HG03432 (cell line): ENCODE measurements at regions not wholly inside any gene's neighbourhood (a gene's known extent, or its start where the extent isn't known, plus 50 kb on each side); places are given as distances from the start of the nearest gene placed in this dataset.
"Not testable (repeated sequence)": the region's sequence is repeated elsewhere in the genome, so short reads cannot be mapped to it uniquely, and the experiment has no call there.

ENCODE experiments used
- ATAC-seq: cut with Tn5 transposase; IDR thresholded peaks from one replicate; pipeline ENCODE4 v1.9.1; 2021; ENCODE audit warnings: mild to moderate bottlenecking, moderate library complexity; ENCODE audit not compliant: unreplicated experiment

DNA sequence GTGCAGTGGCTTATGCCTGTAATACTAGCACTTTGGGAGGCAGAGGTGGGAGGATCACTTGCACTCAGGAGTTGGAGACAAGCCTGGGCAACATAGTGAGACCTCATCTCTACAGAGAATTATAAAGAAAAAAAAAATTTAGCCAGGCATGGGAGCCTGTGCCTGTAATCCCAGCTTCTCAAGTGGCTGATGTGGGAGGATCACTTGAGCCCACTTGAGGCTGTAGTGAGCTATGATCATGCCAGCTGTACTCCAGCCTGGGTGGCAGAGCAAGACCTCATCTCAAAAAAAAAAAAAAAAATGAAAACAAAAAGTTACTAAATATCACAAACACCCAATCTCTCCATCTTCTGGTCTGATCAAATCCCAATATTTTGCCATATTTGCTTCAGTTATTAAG, 142.6 kb downstream of the DAZ2 start:
- not testable (repeated sequence) for ATAC-seq

DNA sequence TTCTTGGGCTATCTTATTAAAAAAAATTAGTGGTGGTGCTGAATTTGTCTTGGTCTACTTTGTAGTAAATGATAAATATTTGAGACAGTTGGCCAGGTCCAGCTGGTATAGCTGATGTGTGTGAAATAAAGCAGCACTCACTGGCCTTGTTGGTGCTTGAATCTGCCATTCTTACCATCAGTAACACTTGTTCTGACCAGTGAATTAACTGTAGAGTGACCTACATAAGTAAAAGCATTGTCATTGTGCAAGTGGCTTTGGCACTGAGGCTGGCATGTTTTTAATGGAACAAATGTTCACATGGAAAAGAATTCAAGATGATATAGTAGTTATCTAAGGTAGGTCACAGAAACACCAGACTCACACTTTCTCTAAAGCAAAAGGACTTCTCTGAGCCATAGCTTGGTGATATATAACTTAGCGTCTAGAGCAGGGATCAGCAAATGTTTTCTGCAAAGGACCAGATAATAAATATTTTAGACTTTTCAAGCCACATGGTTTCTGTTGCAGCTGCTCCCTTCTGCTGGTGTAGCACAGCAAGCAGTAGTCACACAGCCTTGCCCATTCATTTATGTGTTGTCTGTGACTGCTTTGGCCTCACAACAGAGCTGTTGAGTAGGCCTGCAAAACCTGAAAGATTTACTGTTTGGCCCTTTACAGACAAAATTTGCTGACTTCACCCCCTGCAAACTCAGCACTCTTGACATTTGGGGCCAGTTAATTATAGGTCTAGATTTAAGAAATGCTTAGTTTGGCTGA, 144.1 kb downstream of the DAZ2 start:
- not testable (repeated sequence) for ATAC-seq

DNA sequence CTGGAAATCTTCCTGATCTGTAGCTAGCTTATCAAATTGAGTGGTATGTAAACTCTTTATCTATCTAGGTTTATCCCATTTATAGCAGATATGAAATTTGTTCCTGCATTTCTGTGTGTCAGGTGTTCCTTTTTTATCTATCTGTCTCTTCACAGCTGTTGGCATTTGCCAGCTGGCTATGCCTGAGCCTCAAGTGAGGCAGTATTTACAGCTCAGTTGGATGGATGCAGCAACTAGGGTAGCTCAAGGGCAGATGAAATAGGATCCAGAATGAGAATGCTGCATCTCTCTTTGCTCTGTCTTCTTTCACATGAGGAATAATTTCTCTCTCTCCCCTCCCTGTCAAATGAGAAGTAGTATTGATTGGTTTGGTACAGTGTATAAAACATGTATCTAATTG, 144.8 kb downstream of the DAZ2 start:
- ATAC-seq = not testable (repeated sequence)

DNA sequence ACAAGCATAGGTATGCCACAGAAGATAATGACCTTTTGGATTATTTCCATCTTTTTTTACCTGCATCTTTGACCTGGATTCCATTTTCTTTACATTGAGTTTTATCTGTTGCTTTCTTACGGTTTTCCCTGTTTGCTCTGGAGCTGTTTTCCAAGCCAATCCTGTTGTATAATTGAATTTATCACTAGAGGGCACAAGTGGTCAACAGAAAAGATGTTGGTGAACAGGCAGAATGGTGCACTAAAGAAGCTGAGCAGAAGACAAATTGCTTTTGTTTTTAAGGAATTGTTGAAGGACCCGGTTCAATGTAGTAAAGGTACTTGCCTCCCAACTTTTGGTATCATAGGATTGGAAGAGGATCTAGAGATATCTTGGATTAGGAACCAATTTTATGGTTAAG, 177.8 kb downstream of the DAZ2 start:
- ATAC-seq = not testable (repeated sequence)

DNA sequence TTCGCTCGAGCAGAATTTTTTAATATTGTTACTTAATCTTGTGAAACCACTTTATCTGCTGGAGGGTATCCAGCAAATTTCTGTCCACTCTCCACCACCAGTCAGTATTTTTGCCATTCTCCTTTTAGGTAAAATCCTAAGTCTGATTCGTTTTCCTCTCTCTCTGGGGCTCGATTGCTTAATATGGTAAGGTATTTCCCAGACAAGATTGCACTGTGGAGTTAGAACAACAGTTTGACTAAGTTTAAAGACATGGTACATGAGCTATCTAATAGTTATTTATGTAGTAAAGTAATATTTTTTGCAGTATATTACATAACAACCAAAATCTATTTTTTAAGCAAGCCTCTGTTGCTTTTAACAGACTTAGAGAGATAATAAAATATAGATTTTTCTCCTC, 181.9 kb downstream of the DAZ2 start:
- ATAC-seq = not testable (repeated sequence)

DNA sequence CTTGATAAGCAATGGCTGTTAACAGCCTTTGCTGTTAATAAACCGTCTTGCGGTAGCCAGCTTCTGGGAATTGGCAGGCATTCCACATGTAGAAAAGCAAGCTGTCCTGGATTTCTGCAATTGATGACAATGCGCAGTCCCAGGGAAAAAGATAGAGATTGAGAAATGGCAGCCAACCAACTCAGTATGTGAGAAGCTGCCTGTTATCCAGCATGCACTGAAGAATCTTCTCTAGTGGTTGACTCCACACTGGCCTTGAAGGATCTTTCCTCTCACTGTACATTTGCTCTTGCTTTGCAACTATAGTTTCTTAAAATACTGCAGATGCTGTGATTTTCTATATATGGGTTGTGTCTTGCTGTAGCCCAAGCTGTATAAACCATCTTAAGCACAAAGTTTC, 182.5 kb downstream of the DAZ2 start:
- ATAC-seq = not testable (repeated sequence)

DNA sequence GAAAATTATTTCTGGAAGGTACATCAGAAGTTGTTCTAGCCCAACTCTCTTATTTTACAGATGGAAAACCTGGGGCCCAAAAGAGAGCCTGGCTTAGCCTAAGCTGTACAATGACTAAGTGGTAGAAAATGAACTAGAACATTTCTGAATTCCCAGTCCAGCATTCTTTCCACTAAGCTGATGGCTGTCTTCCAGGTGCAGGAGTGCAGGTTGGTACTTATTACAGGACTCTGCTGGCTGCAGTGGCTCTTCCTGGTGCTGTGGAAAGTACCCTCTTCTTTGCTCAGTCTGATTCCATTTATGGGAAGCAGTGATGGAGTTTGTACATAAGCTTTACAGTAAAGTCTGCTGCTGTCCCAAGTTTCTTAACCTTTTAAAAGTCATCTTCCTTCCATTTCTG, 196.6 kb downstream of the DAZ2 start:
- not testable (repeated sequence) for ATAC-seq

DNA sequence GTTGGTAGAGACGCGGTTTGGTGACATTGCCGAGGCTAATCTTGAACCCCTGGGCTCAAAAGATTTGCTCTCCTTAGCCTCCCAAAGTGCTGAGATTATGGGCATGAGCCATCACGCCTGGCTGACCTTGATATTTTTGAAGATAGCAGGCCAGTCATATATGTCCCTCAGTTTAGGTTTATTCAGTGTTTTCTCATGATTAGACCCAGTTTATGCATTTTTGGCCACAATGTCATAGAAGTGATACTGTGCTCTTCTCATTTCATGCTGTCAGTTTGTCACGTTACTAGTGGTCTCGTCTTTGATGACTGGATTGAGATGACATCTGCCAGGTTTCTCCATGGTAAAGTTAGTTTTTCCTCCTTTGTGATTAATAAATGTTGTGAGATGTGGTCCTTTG, 209.9 kb downstream of the DAZ2 start:
- ATAC-seq = not testable (repeated sequence)

DNA sequence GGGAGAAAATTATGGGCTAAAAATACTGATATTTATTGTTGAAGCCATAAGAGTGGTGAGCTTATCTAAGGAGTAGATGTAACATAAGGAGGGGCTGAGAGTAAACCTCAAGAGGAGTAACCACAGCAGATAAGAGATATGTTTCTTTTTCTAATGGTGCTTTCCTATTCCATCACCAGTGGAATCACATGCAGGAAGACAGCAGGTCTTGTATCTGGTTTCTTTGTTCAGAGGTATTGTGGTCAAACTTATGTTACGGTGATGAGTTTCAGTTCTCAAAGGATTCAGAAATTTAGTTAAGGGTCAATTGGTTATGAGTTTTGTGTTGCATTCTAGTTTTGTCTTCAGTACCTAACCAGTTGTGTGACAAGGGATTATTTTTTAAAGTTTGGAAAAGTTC, 225.4 kb downstream of the DAZ2 start:
- ATAC-seq = peak; percentile 95

DNA sequence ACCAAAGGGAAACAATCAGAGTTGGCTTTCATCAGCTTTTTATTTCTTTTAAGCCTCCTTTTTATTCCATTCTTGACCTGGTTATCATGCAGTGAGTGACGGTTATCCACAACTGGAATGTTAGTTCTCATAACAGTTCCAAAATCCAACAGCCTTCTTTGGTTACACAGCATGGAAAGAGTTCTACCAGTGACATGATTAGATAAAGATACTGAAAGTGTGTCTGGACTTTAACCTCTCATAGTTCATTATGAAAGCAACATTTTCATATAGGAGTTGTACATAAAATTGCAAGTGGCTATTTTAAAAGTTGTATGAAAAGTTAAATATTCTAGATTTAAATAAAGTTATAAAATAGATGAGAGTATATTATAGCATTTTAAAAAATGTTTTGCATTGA, 225.9 kb downstream of the DAZ2 start:
- peak; percentile 52 for ATAC-seq

DNA sequence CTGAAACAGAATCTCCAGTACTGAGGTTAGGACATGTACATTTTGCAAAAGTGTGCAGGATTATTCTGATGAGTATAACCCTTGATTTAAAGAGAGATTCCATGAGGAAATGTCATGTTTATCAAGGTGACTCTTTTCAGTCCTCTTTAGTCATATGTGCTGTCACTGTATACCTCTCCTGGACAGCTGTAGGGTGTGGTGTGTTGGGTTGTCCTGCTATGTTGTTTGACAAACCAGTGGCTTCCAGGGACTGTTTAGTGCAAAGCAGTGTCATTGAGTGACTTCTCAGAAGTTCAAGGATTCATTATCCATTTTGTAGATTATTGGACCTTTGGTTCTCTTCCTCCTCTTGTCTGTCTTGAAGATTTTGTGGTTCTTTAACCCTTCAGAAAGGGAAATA, 236.3 kb downstream of the DAZ2 start:
- not testable (repeated sequence) for ATAC-seq

DNA sequence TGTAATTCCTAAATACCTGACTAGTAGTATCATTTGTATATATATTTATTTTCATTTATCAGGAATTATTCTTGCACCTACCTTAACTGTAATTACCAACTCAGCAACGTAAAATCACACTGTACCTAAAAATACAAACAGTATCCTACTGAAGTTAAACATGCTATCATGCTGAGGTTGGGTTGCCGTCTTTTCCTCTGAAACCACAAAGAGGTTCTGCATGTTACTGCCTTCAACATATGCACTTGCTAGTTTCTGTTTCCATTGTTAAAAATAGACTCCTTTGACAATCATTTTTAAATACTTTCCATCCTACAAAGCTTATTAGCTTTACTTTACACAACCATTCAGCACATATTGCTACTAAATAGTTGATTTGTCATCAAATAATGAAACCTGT, 283.6 kb downstream of the DAZ2 start:
- ATAC-seq = peak; percentile 69
